ENCODE measurements at regions not wholly inside any gene's neighbourhood (a gene's known extent, or its start where the extent isn't known, plus 50 kb on each side); places are given as distances from the start of the nearest gene placed in this dataset.

DNA sequence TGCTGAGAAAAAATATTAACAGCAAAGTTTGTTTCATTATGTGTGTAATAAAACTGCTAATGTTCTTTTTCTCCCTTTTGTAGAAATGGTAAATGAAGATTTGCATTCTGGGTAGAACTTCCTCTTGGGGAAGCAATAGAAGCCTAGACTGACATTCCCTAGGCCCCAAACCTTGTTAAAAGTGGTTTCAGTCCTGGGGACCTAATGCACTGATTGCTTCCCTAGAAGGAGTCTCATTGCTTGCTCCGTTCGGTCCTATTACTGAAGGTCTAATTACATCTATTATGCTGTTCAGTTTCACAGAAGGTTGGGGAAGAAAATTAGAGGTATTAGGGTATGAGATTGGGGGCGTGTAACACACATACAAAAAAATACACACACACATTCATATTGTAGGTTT, 893.8 kb downstream of the TLE4 start:
- no peak for TF ChIP-seq POLR2A (IDR thresholded peaks at IDR 0.05; ENCODE audit: low read depth, low read length)

DNA sequence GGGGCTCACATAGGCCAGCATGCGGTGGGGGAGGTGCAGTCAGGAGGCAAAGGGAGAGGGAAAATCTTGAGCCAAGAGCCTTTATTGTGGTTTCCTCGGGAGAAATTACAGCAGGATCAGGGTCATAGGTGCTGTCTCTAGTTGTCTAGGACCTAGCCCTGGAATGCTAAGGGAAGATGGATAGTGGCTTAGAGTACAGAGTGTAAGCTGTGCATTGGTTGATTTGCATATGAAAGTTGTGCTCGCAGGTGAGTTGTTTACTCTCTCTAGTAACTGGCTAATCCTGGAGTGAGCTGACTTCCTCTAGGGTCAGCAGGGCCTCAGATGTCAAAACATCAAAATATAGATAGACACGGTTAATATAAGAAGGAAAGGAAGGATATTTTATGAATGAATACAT, 877.7 kb downstream of the TLE4 start:
- no peak for TF ChIP-seq POLR2A (IDR thresholded peaks at IDR 0.05; ENCODE audit: low read depth, low read length)
- FAIRE-seq (no peak), DNase-seq (ENCODE audit: insufficient read length, low spot score) (no peak)

More for the DNA sequence above, 893.8 kb downstream of the TLE4 start:
- FAIRE-seq (no peak), DNase-seq (ENCODE audit: insufficient read length, low spot score) (no peak)

DNA sequence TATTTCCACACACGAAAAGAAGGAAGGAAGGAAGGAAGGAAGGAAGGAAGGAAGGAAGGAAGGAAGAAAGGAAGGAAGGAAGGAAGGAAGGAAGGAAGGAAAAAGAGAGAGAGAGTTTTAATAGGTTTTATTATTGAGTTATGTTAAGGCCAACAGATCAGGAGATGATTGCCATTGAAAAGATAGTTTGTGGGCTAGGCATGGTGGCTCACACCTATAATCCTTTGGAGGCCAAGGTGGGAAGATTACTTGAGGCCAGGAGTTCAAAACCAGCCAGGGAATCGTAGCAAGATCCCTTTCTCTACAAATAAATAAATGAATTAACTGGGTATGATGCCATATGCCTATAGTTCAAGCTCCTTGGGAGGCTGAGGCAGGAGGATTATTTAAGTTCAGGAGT, 877.2 kb downstream of the TLE4 start:
- TF ChIP-seq POLR2A (IDR thresholded peaks at IDR 0.05; ENCODE audit: low read depth, low read length) = no peak
- no peak for FAIRE-seq
- DNase-seq (ENCODE audit: insufficient read length, low spot score) = no peak

DNA sequence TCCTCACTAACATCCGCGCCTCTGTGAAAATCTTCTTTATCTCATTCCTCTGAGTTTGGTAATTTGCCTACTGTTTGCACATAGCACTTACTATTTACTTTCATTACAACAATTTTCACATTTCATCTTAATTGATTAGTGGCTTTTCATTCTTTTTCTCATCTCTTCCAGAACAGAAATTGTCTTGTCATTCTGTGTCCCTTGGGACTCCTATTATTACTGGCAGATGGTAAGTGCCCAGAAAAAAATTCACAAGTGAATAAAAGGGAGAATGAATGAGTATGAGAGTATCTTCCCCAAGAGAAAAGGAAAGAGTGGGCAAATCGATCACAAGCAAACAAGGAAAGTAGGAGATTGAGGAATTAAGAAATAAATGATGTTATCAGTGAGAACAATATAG, 876.1 kb downstream of the TLE4 start:
- no peak for DNase-seq (ENCODE audit: insufficient read length, low spot score)
- TF ChIP-seq POLR2A (IDR thresholded peaks at IDR 0.05; ENCODE audit: low read depth, low read length) = no peak

DNA sequence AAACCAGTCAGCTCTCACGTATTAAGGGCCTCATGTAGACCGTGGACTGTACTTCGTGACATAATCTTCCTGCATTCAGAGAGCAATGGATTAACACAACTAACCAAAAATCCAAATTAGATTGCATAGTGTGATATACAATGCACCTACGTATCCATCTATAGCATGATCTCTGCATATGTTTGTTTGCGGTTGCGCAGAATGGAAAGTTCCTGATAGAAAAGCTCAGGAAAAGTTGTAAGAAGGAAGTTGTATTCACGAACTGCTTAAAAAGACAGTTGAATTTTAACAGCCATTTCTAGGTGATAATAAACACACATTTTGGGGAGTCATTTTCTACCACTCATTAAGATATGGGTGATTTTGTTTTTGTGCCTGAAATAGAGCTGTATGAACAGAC, 869.0 kb downstream of the TLE4 start:
- TF ChIP-seq POLR2A (IDR thresholded peaks at IDR 0.05; ENCODE audit: low read depth, low read length) = no peak
- FAIRE-seq (peak; percentile 38), DNase-seq (ENCODE audit: insufficient read length, low spot score) (no peak)

More for the DNA sequence above, 876.1 kb downstream of the TLE4 start:
- FAIRE-seq = no peak

DNA sequence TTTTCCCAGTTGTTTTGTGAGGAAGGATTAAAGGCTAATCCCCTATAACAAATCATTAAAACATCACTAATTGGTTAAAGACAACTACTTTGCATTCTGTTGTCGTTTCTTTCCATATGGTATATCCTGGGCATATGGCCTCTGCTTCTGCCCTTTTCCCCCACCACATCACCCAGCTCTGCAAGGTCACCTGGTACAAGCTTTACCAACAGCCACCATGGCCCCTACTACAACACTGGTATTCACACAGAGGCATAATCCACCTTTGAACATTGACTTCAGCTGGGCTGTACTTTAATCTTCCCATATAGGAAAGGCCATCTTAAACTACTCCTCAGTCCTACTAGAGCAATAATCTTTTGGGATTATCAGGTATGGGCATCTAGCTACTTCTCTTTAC, 866.1 kb downstream of the TLE4 start:
- no peak for DNase-seq (ENCODE audit: insufficient read length, low spot score)
- FAIRE-seq = peak; percentile 58
- no peak for TF ChIP-seq POLR2A (IDR thresholded peaks at IDR 0.05; ENCODE audit: low read depth, low read length)

DNA sequence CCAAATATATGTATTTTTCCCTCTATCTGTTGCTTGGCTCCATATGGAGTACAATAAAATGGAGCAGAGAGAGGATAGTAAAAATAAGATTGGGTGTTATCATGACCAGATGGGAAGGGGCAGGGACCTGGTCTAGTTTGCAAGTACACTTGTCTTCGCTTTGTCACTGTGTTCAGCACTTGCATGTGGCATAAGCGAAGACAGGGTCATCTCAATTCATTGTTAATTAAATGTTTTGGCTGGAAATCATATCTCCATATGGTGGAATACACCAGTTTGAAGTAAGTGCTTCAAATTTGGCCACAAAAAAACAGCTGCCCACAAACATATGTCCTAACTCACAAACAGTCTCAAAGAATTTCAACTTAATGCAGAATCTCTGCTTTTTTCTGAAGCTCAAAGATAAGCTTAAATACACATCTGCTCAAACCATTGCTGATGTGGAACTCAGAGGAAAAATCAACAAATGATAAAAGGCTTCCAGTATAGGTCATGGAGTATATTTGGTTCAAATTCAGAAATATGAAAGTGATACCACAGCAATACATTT, 865.4 kb downstream of the TLE4 start:
- FAIRE-seq (no peak), DNase-seq (ENCODE audit: insufficient read length, low spot score) (no peak)
- no peak for TF ChIP-seq POLR2A (IDR thresholded peaks at IDR 0.05; ENCODE audit: low read depth, low read length)

DNA sequence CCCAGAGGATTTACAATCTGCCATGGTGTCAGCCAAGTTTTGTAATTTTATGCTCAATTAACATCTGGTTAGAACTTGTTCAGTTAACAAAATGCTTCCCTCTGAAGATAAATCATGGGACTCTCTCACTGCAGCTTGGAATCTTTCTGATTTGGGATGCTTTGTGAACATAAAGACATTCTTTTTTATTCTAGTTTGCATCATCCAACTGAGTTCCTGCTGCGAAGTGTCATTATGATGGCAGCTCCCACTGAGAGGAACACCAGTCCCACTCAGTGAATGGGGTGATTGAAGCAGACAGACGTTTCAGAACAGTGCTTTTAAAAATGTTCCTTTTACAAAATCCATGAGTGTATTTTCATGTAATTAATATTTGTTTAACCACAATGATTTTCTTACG, 863.8 kb downstream of the TLE4 start:
- DNase-seq (ENCODE audit: insufficient read length, low spot score) (no peak), FAIRE-seq (peak; percentile 23)
- TF ChIP-seq POLR2A (IDR thresholded peaks at IDR 0.05; ENCODE audit: low read depth, low read length) = no peak

DNA sequence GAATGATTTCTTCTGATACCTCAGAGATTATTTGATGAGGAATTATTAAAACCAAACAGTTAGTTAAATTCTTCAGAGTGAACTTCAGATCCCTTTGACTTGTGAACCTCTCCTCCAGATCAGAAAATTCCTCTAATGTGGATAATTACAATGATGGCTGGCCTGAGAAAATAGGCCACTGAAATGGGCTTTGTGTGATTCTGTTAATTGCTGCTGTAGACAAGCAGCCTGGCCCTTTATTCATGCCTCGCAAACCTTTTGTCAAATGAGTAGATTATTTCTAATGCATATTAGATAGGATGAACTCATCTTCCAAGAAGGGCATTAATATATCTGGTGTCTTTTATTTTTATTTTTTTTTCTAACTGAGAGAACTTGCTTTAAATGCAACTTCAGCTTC, 855.2 kb downstream of the TLE4 start:
- no peak for TF ChIP-seq POLR2A (IDR thresholded peaks at IDR 0.05; ENCODE audit: low read depth, low read length)

DNA sequence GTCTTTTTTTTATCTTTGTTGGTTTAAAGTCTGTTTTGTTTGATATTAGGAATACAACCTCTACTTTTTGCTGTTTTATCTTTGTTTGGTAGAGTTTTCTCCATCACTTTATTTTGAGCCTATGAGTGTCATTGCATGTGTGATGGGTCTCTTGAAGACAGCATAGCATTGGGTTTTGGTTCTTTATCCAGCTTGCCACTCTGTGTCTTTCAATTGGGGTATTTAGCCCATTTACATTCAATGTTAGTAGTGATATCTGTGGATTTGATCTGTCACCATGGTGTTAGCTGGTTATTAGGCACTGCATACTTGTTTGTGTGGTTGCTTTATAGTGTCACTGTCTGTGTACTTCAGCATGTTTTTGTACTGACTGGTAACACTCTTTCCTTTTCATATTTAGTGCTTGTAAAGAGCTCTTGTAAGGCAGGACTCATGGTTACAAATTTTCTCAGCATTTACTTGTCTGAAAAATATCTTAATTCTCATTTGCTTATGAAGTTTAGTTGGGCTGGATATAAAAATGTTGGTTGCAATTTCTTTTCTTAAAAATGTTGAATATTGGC, 845.5 kb downstream of the TLE4 start:
- FAIRE-seq = peak; percentile 6

More for the DNA sequence above, 855.2 kb downstream of the TLE4 start:
- DNase-seq (ENCODE audit: insufficient read length, low spot score) (no peak), FAIRE-seq (no peak)

DNA sequence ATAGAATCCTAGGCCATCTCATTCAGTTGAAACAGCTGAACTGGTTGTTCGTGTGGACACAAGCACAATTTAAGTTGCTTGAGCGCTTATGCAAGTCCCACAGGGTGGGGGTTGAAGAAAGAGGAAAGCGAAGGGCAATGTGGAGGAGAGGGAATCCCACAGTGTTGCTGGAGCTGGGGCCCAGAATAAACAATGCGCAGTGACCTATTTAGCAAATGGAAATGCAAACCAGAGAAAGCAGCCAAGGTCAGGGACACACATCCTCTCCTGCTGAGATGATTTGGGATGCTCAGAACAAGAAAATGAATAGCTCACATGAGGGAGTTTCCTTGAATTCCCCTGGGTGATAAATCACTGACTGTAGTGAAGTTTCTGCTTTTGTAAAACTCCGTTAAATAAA, 838.3 kb downstream of the TLE4 start:
- no peak for TF ChIP-seq POLR2A (IDR thresholded peaks at IDR 0.05; ENCODE audit: low read depth, low read length)
- FAIRE-seq (no peak), DNase-seq (ENCODE audit: insufficient read length, low spot score) (no peak)

More for the DNA sequence above, 845.5 kb downstream of the TLE4 start:
- no peak for DNase-seq (ENCODE audit: insufficient read length, low spot score)
- no peak for TF ChIP-seq POLR2A (IDR thresholded peaks at IDR 0.05; ENCODE audit: low read depth, low read length)

DNA sequence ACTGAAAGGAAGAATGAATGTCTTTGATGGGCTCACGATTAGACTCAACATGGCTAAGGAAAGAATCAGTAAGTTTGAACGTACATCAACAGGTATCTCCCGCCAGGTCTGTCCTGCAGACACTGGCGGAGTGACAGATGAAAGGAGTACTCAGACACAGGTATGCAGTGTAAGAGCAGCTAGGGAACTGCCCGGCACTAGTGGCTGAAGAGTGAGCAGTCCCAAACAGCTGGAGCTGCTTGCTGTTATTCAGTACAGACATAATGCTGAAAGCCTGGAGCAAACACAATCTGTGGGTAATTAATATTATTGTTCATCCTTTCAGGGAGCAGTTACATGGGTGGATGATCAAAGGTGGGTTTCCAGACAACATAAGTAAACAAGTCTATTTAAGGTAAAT, 835.5 kb downstream of the TLE4 start:
- no peak for TF ChIP-seq POLR2A (IDR thresholded peaks at IDR 0.05; ENCODE audit: low read depth, low read length)
- no peak for DNase-seq (ENCODE audit: insufficient read length, low spot score)
- no peak for FAIRE-seq

DNA sequence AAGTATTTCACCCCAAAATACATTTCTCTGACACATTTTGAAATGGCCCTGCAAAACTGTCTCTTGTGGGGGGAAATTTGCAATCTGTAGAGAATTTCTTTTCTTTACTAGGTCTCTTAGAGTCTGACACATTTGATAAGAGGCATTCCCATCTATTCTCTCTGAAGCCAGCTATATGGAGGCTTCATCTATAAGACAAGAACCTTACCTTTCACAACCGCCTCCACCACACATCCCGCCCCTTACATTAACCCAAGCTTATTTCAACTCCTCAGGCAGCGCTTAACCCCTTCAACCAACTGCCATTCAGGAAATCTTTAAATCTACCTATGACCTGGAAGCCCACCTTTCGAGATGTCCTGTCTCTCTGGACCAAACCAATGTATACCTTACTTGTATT, 829.5 kb downstream of the TLE4 start:
- no peak for TF ChIP-seq POLR2A (IDR thresholded peaks at IDR 0.05; ENCODE audit: low read depth, low read length)
- no peak for DNase-seq (ENCODE audit: insufficient read length, low spot score)
- FAIRE-seq = no peak

DNA sequence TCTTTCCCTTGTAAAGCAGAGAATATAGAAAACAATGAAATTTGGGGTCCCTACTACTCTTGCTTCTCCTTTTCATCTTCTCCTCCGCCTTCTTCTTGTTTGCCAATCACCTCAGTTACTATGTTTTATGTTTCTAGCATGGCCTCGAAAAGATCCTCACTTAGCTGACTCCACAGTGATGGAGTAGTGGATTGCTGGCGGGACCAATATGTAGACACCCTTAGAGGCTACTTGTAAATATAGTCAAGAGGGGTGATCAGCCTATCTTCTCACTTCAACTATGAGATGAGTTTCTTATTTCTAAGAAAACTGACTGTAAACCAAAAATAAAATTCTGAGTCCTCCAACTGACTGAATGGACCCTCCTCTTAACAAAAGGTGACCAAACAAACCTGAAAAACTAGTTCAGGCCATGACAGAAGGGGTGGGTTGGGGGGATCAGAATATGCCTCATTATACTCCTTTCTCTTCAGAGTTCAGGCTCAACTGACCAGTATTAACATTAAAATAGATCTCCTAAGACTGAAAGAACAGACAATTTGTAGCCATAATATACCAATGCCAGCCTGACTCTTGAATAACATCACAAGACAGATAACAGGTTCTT, 829.0 kb downstream of the TLE4 start:
- no peak for FAIRE-seq
- no peak for TF ChIP-seq POLR2A (IDR thresholded peaks at IDR 0.05; ENCODE audit: low read depth, low read length)
- no peak for DNase-seq (ENCODE audit: insufficient read length, low spot score)

DNA sequence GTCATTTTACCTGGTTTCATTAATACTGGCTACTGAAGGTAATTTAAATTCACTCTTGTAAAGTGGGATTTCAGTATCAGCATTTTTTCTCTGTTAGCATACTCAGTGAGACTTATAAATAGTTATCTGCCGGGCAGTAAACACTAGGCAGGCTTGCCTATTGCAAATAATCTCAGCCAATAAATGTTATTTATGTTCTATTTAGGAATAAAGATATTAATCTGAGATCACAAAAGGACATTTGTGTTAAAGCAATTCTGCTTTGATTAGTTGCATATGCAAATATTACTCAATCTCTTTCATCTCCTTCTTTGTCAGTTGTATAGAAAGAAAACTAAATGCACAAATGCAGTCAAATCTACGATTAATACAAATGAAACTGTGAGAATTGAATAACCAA, 827.8 kb downstream of the TLE4 start:
- no peak for DNase-seq (ENCODE audit: insufficient read length, low spot score)
- no peak for FAIRE-seq
- no peak for TF ChIP-seq POLR2A (IDR thresholded peaks at IDR 0.05; ENCODE audit: low read depth, low read length)

Measured in H54 (cell line).